ENCODE measurements at regions not wholly inside any gene's neighbourhood (a gene's known extent, or its start where the extent isn't known, plus 50 kb on each side); places are given as distances from the start of the nearest gene placed in this dataset.

DNA sequence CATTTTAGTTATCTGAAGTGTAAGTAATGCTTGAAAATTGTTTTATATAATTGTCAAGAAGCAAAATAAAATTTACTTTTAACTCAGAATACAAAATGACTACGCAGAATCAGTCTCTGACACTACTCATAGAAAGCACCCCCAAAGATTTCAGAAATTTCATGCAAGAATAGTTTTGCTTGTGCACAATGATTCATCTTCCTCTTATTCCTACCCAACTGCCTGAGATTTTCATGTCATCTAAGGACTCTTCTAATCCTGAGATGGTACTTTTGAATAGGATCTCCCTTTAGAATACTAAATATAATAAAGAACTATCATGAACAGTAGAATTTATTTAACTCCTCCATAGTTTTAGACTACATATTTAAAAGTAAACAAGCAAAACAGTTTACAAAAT lies 485.3 kb upstream of the MGAT4C start:
- no peaks in the 10 kb centered on the region for H3K4me1 ChIP-seq (replicated peaks in 1 of 2)
- no peak for DNase-seq
- no peaks in the 10 kb centered on the region for H3K36me3 ChIP-seq (replicated peaks in 1 of 2)
- intact Hi-C loops (cut with DNase I): no loop called here
- H3K27me3 ChIP-seq: no peaks in the 10 kb centered on the region
- TF ChIP-seq, protein P1, sequence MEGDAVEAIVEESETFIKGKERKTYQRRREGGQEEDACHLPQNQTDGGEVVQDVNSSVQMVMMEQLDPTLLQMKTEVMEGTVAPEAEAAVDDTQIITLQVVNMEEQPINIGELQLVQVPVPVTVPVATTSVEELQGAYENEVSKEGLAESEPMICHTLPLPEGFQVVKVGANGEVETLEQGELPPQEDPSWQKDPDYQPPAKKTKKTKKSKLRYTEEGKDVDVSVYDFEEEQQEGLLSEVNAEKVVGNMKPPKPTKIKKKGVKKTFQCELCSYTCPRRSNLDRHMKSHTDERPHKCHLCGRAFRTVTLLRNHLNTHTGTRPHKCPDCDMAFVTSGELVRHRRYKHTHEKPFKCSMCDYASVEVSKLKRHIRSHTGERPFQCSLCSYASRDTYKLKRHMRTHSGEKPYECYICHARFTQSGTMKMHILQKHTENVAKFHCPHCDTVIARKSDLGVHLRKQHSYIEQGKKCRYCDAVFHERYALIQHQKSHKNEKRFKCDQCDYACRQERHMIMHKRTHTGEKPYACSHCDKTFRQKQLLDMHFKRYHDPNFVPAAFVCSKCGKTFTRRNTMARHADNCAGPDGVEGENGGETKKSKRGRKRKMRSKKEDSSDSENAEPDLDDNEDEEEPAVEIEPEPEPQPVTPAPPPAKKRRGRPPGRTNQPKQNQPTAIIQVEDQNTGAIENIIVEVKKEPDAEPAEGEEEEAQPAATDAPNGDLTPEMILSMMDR (IDR thresholded peaks at IDR 0.05): no peak
- TF ChIP-seq POLR2A (IDR thresholded peaks at IDR 0.05): no peak
- H3K27ac ChIP-seq: no peak overlapping the region
- no peaks in the 10 kb centered on the region for H3K9me3 ChIP-seq (replicated peaks in 1 of 3)
- H3K4me3 ChIP-seq: no peak overlapping the region
- WGBS, 4 donors: 85 to 93% (median 90%) methylated on average over 1 of the region's 1 CpG

DNA sequence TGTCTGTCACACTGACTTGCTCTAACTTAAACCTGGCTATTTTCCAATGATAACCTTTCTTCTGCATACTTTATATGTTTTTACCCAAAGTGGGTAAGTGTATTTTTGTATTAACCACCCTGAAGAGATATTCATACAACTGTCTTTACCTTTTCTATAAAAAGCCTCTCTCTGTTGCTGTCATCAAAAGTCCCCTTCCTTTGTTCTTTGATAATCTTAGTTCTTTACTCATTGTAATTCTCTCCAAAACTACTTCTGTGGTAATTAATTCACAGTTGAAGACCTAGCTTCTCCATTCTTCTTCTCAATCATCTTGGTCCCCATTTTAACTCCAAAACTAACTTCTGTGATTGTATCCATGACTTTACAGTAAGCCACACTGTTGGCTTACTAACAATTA lies 479.7 kb upstream of the MGAT4C start:
- Histone ChIP-seq H3K27ac (no peak overlapping the region), H3K36me3 (replicated peaks in 1 of 2) (no peaks in the 10 kb centered on the region), H3K4me3 (no peak overlapping the region), H3K4me1 (replicated peaks in 1 of 2) (no peaks in the 10 kb centered on the region), H3K27me3 (no peaks in the 10 kb centered on the region), H3K9me3 (replicated peaks in 1 of 3) (no peaks in the 10 kb centered on the region)
- no peak for DNase-seq
- no peak for TF ChIP-seq POLR2A (IDR thresholded peaks at IDR 0.05)
- TF ChIP-seq, protein P1 (IDR thresholded peaks at IDR 0.05): no peak
- intact Hi-C loops (cut with DNase I): no loop called here

DNA sequence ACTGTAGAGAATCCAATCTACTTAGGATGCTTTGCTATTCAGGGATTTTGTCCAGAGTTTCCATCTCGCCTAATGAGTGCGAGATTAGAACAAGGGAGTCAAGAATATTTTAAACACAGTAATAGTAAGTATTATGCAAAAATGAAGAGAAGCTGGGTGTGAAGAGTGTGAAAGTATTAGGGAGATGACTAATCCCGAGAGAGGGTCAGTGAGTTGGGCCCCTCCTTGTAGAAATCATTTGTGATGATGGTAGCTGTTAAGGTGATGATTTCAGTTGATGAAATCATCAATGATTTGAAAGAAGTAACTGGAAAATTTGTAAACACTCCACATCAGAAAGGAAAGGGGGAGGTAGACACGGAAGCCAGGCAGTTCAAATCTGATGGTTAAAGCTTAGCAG lies 478.9 kb upstream of the MGAT4C start:
- 72 to 86% (median 79%) methylated on average over 4 of the region's 4 CpGs for WGBS, 4 donors
- H3K36me3 ChIP-seq (replicated peaks in 1 of 2): no peaks in the 10 kb centered on the region
- H3K4me1 ChIP-seq (replicated peaks in 1 of 2): no peaks in the 10 kb centered on the region
- H3K9me3 ChIP-seq (replicated peaks in 1 of 3): no peaks in the 10 kb centered on the region
- intact Hi-C loops (cut with DNase I): no loop called here
- TF ChIP-seq POLR2A (IDR thresholded peaks at IDR 0.05): no peak
- TF ChIP-seq, protein P1 (IDR thresholded peaks at IDR 0.05): no peak
- H3K4me3 ChIP-seq: no peak overlapping the region
- no peaks in the 10 kb centered on the region for H3K27me3 ChIP-seq
- no peak for DNase-seq
- H3K27ac ChIP-seq: no peak overlapping the region

DNA sequence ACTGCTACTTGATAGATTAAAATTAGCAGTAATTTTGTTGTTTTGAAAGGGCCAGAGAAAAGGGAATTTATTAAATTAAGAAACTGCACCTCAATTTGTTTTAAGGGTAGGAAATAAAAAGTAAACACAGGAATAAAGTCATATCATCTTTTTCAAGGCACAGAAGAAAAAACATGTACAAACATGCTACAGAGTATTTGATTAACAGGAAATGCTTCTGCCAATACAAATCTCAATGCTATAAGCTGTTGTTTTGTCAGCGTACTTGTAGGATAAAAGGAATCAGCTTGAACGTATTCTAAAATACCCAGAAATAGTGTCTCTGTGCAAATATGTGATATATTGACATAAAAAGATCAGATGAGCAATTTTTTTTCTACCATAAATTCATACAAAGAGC lies 474.0 kb upstream of the MGAT4C start:
- Histone ChIP-seq H3K36me3 (replicated peaks in 1 of 2) (no peaks in the 10 kb centered on the region), H3K27me3 (no peaks in the 10 kb centered on the region), H3K4me3 (no peak overlapping the region), H3K4me1 (replicated peaks in 1 of 2) (no peaks in the 10 kb centered on the region), H3K9me3 (replicated peaks in 1 of 3) (no peaks in the 10 kb centered on the region), H3K27ac (no peak overlapping the region)
- intact Hi-C loops (cut with DNase I): no loop called here
- no peak for DNase-seq
- TF ChIP-seq, protein P1 (IDR thresholded peaks at IDR 0.05): no peak
- no peak for TF ChIP-seq POLR2A (IDR thresholded peaks at IDR 0.05)
- 70 to 89% (median 76%) methylated on average over 2 of the region's 2 CpGs for WGBS, 4 donors
